GM21447 (cell line): ENCODE measurements at regions not wholly inside any gene's neighbourhood (a gene's known extent, or its start where the extent isn't known, plus 50 kb on each side); places are given as distances from the start of the nearest gene placed in this dataset.
"Not testable (repeated sequence)": the region's sequence is repeated elsewhere in the genome, so short reads cannot be mapped to it uniquely, and the experiment has no call there.

Experiments used
- ATAC-seq: cut with Tn5 transposase; IDR thresholded peaks from one replicate; pipeline ENCODE4 v1.9.1; 2021; ENCODE audit not compliant: unreplicated experiment

DNA sequence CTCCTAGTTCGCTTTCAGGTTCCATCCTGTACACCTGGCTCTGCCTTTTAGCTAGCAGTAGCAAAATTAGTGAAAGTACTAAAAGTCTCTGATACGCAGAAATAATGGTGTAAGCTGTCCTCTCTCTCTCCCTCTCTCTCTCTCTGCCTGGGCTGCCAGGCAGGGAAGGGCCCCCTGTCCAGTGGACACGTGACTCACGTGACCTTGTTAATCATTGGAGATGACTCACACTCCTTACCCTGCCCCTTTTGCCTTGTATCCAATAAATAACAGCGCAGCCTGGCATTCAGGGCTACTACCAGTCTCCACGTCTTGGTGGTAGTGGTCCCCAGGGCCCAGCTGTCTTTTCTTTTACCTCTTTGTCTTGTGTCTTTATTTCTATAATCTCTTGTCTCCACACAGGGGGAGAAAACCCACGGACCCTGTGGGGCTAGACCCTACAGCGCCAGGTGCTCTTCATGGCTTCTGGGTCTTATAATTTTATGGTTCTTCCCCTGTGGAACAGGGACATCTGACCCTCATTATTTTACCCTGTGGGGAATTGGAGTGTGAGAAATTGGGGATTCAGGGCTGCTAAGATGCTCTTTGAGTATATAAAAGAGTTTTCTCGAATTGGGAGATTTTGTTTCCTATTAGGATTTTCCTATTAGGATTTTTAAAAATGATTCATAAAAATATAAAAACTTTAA is 1348.2 kb downstream of the GATA3 start:
- not testable (repeated sequence) for ATAC-seq

DNA sequence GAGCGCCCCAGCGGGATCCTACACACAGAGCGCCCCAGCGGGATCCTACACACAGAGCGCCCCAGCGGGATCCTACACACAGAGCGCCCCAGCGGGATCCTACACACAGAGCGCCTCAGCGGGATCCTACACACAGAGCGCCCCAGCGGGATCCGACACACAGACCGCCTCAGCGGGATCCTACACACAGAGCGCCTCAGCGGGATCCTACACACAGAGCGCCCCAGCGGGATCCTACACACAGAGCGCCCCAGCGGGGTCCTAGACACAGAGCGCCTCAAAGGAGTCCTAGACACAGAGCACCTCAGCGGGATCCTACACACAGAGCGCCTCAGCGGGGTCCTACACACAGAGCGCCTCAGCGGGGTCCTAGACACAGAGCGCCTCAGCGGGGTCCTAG is 1352.7 kb downstream of the GATA3 start:
- not testable (repeated sequence) for ATAC-seq

DNA sequence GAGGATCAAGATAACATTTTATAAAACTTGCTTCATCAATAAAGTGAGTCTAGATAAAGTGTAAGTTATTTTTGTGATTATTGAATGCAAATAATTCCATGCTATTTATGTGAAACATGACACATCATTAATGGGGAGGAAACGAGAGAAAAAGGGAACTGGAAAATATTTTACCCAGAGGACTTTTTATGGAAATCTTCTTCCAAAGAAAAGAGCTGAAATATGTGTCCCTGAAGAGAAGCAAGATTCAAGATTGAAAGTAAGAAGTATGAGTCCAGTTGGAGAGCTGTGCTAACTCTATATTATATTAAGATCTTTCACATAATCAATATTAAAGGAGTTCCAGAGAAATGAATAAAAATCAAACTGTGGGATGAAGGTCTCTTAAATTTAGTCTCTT is 1361.8 kb downstream of the GATA3 start:
- no peak for ATAC-seq

DNA sequence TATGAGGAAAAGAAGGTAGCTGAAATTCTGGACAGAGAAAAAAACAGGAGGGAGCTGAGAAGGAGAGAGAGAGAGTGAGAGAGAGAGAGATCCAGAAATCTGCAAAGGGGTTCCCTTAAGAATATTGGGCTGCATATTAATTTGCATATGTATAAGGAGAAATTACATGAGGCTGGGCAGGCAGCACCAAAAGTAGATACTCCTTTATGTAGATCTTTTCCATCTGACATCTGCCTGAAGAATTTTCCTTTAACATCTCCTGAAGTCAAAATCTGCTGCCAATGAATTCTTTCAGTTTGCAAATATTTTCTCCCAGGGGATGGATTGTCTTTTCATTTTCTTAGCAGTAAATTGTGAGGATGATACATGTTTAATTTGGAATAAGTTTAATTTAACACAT is 1365.3 kb downstream of the GATA3 start:
- ATAC-seq: no peak

DNA sequence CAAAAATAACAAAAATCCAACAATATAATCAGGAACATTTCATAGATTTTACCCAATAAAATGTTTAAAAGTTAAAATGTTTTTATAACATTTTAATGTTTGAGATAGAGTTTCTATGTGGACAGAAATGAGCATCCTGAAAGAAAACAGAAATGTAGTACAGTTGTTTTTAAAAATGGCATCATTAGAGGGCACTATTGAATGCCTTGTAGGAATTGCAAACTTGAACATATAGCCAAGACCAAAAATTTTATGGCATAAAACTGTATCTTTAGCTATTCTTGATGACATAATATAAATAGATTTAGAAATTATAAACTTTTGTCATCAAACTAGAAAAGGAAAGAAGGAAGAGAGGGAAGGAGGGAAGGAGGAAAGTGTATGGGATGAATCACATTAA is 1372.7 kb downstream of the GATA3 start:
- no peak for ATAC-seq

DNA sequence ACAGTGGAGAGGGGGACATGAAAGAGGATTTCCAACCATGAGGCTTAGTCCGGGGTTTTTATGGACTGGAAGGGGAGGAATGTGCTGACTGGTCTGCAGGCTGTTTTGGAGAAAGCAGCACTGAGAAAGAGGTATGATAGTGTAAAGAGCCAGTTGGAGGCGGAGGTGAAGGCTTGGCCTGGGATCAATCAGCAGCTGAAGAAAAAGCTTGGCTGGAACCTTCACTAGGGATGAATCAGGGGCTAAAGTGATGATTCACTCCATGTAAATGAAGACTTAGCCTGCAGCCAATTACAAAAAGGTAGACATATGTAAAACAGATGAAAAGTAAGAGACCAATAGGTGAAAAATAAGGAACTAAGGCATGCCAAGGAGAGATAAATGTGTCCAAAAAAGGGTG is 1382.6 kb downstream of the GATA3 start:
- ATAC-seq: no peak

DNA sequence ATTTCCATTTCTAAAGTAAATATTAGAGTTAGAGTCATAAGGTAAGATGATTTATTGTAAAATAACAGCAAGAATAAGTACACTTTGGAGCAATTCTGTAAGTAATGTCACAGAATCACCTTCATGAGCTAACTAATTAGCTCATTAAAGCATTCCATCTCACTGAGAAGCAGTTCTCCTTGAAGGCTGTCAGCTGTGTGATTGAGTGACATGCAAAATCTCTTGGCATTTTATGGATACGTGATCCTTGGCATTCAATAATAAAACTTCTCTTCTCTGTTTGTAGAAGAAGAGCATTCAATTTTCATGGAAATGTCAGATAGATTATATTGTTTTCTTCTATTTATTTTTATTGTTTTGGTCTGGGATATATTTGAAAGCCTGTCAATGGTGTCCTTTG is 1389.3 kb downstream of the GATA3 start:
- no peak for ATAC-seq

DNA sequence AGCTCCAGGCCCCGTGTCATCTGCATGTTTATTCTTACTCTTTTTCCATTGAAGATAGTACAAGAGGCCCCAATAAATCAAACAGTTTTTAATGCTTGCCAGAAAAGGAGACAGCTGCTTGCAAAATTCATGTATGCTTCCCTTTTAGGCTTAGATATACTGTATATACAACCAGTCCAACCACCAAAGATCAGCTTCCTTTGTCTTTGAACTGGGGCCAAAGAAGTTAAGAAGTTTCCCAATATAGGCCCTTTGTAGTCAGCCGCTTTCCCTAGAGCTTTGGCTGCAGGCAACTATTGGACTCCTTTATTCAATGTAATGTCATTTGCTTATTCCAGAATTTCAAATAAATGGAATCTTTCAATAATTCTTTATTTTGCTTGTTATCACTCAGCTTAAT is 1395.0 kb downstream of the GATA3 start:
- no peak for ATAC-seq

DNA sequence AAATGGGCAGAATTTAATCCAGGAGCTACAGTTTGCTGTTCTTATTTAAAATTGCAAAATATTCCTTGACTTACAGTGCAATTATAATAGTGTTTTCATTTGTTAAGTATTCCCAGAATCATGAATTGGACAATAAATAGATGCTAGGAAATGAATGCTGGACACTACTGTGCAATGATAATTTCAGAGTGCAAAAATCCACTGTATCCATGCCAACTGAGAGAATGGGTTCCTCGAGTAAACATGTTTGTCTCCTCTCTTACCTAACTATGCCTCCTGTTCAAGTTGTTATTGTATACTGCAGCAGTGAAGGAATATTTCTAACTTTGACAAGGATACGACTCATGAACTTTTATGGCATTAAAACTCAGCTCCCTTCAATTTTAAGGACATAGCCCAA is 1396.3 kb downstream of the GATA3 start:
- ATAC-seq: no peak

DNA sequence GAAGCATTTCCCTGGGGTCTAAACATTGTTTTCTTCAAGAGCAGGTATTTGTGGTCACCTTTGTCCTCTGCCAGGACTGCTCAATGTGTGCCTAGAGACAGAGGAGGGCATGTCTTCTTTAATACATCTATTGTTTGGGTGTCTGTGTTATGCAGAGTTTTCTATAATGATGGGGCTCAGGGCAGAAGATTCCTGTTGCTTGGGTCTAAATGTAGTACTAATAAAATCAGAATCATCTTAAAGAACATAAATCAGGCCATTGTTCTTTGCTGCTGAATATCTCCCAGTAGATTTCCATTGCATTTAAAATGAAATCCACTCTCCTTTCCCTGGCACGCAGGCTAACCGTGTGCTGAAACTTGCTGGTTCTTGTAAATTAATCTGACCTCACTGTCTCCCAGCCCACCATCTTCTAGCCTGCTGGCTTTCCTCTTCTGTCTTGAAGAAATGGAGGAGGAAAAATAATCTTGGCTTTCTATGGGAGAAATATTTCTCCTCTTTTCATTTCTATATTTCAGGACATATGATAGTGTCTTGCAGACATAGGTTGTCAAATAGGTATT is 1396.8 kb downstream of the GATA3 start:
- ATAC-seq: no peak

DNA sequence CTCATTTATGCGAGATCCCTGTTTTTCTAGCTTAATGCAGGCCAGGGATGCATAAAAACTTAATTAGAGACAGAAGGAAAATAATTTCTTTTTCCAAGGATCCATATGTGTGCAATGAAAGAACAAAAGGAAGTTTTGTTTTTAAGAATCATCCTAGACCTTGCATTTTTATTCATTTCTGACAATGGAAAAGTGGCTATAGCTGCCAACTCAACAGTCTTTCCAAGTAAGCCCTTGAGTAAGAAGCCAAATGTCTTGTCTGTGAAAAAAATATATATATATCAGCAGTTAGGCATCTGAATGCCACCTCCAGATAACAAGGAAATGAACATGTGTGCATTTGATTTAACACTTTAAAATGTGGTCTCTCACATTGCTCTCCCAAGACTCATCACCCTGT is 1397.6 kb downstream of the GATA3 start:
- ATAC-seq: no peak

DNA sequence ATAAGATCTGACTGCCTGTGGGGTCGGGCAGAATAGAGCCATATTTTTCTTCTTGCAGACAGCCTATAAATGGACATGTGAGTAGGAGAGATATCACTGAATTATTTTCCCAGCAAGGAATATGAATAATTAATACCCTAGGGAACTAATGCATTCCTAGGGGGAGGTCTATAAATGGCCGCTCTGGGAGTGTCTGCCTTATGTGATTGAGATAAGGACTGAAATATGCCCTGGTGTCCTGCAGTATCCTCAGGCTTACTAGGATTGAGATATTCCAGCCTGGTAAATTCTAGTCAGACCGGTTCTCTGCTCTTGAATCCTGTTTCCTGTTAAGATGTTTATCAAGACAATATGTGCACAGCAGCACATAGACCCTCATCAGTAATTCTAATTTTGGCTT is 1399.4 kb downstream of the GATA3 start:
- ATAC-seq: not testable (repeated sequence)

DNA sequence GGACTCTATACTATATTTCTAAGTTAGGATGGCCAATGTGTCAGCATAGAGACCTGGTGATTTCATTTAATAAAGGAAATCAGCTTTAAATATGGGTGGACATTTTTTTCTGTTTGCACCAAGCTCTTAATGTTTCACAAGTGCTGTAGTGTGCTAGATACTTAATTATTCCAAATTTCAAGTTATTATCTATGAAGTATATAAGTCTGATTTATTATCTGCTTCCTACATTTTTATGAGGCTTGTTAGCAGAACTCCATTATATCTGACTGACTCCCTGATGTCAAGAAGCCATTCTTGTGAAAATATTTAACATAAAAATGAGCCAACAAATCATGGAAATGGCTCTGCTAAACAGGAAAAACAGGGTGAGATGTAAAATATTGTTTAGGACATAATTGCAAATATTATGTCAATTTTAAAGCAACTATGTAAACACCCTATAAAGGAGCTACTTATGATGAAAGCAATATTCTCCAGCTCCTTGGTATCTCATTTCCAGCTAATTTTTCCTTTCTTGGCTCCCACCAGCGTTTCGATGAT is 1415.2 kb downstream of the GATA3 start:
- no peak for ATAC-seq

DNA sequence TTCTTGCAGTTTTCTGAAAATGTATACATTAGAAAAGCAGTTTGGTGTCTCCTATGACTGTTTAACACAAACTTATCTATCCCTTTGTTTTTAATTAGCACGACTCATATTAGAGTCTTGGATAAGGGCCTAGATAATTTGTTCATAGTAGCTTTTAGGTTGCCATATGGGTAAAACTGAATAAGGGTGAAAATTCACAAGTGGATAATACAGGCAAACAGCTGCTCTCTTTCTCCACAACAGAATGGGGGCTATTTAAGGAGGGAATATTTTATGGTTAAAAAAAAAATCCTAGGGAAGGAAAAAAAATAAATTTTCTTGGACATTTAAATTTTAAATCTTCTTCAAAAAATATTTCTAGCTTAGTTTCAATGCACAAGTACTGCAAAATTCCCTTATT is 1416.1 kb downstream of the GATA3 start:
- ATAC-seq: no peak

DNA sequence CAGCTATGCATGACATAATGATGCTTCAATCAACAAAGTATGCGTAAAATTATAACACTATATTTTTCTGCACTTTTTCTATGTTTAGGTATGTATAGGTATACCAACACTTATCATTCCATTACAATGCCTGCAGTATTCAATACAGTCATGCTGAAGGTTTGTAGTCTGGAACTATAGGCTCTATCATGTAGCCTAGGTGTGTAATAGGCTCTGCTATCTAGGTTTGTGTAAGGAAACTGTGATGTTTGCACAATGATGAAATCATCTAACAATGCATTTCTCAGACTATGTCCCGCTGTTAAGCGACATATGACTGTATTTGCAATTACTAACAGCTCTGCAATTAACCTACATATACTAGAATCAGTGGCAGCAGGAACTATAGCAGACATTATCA is 1447.5 kb downstream of the GATA3 start:
- no peak for ATAC-seq

DNA sequence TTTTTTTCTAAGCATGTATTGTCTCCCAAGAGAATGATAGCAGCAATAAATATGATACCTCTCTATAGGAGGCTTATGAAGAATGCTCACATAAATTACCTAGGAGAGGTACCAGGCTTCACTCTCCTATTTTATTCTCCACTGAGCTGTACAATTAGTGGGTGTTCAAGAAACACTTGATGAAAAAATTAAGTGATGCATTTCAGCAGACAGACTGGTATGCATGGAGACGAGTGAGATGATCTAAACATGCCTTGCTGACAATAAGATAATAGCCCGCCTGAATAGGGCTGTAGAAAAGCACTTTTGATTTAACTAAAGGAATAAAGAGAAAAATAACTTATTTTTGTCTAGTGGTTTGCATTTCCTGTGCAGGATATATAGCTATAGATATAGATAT is 1449.7 kb downstream of the GATA3 start:
- no peak for ATAC-seq

DNA sequence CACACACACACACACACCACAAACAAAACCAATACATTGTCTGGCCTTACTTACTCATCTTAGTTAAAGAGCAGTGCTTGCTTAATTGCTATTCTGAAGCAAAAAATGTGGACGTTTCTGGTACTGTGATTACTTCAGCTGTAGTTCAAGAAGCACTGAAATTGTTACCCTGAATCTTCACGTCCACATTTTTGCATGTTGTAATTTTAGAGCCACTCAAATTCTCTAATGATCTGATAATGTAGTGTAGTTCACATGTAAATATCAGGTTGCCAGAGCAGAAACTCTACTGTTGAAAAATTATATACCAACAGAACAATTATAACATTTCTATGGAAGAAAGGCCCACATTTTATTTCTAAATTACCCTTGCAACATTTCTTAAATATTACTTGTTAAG is 1451.1 kb downstream of the GATA3 start:
- no peak for ATAC-seq

DNA sequence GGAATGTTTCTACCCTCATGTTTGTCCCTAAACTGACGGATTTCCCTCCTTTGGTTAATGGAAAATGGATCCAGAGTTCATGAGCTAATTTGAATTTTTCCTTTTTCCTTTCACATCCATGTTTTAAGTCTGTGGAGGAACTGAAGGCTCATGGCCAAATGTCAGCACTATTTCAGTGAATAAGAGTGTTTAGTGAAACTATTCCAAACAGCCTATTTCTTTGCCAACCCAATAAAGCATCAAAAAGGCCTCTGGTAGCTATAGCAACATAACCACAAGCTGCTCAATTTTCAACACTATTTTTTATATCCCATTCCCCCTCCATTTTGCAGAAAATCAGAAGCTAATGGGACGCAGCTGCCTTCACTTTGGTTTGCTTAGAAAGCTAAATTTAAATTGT is 1454.1 kb downstream of the GATA3 start:
- no peak for ATAC-seq

DNA sequence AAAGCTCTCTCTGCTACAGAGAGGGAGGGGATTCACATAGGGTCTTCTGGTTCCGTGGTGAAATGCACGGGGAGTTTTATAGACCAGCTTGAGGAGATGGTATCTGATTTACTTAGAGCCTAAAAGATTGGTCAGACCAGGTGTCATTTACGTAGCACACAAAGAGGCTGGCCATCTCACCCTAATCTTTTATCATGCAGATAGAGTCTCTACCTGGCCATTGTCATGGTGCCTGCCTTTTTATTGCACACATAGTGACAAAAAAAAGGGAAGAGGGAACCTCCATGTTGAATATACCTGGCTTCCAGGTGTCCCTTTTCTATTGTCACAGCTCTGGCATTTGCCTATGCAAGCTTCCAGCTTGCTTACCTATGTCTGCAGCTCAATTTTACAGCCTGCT is 1456.1 kb downstream of the GATA3 start:
- no peak for ATAC-seq

DNA sequence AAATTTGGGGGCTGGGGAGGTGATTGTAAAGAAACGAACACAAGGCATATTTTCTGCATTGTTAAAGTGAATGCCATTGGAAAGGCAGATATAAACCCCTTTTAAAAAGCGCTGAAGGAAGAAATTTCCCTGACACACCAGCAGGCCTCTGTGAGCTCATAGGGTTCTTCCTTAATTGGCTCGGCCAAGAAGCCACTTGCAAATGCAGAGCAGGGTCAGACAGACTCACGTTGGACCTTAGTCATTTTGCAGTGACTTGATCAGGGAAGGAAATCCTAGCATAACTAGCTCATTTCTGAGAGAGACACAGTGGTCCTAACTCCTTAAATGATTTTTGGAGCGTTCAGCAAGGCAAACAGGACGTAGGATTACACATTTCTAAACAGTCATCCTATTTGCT is 1461.4 kb downstream of the GATA3 start:
- no peak for ATAC-seq

DNA sequence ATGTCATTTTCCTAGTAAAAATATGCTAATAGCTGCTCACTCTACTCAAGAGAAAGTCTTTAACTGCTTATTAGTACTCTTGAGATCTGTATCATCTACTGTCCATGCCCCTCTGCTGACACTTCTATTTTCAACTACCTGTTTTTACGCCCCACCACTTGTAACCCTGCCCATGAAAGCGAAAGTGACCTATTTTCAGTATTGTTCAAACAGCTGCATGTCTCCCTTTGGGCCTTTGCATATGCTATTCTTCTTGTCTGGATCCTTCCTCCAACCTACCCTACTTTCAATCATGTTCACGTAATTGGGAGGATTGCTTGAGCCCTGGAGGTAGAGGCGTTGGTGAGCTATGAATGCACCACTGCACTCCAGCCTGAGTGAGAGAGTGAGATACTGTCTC is 1481.3 kb downstream of the GATA3 start:
- ATAC-seq: no peak

DNA sequence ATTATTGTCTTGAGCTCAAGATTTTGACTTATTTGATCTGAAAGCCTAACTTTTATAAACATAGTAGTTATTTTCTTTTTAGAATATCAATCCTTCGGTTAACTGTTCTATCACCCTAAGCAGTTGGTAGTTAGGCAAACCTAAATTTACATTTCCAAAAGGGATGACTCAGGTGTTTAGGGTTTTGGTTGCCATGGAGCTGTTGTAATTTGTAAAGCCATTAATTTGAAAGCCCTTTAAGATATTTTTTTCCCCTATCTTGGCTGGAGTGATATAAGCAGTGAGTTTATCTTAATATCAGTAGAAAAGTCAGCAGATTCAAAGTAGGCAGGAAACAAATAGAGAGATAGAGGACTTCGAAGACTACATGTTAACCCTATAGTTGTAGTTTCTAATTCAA is 1472.6 kb upstream of the CELF2 start:
- ATAC-seq: no peak
